SU-DHL-6 (cell line): ENCODE measurements at regions not wholly inside any gene's neighbourhood (a gene's known extent, or its start where the extent isn't known, plus 50 kb on each side); places are given as distances from the start of the nearest gene placed in this dataset.

Experiments used
- CTCF ChIP-seq: fragments of 200-600 bp; sonication (generic); IDR thresholded peaks from one replicate; pipeline ENCODE4 v1.5.1; 2017; ENCODE audit warnings: antibody characterized with exemption, mild to moderate bottlenecking, low read length, moderate library complexity; ENCODE audit not compliant: insufficient read depth, poor library complexity, severe bottlenecking
- EZH2phosphoT487 ChIP-seq: fragments of 200-600 bp; sonication (generic), shearing (Covaris generic); conservative IDR thresholded peaks from 2 replicates; pipeline ENCODE4 v1.6.1; 2018; ENCODE audit warnings: mild to moderate bottlenecking, antibody characterized with exemption, low read length, moderate library complexity, mixed read lengths

- TF ChIP-seq CTCF (no peak), EZH2phosphoT487 (no peak)
Measured at GRCh38 chr1:106747232-106747631, 309.2 kb upstream of the PRMT6 start.
